VCaP (cell line): ENCODE measurements at regions not wholly inside any gene's neighbourhood (a gene's known extent, or its start where the extent isn't known, plus 50 kb on each side); places are given as distances from the start of the nearest gene placed in this dataset.

ENCODE experiments used
- H3K27ac ChIP-seq: fragments of 450-650 bp; 2 replicates; pipeline ENCODE4 v1.5.1; 2017
- TF ChIP-seq, protein P1 (sequence below): fragments of 450-650 bp; conservative IDR thresholded peaks from 2 replicates; pipeline ENCODE4 v1.5.1; 2017; ENCODE audit warnings: mild to moderate bottlenecking, moderate library complexity

DNA sequence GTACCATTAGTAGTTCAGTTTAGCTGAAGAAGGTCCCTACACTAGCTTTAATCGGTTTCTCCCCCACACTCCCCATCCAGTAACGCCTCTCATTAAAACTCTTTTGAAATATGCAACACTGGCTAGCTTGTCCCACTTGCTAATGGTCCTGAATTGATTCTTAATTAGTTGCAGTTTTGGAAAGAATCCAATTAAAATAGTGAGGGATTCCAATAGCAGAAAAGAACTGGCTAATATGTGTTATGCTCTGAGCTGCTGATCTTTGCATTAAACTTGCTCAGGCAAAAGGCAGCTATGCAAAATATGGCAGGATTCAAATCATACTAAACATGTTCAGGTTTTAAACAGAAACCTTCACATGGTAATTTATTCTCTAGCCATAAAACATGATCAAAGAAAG, 252.5 kb upstream of the HNRNPA3 start:
- no peak overlapping the region for H3K27ac ChIP-seq
- TF ChIP-seq, protein P1, sequence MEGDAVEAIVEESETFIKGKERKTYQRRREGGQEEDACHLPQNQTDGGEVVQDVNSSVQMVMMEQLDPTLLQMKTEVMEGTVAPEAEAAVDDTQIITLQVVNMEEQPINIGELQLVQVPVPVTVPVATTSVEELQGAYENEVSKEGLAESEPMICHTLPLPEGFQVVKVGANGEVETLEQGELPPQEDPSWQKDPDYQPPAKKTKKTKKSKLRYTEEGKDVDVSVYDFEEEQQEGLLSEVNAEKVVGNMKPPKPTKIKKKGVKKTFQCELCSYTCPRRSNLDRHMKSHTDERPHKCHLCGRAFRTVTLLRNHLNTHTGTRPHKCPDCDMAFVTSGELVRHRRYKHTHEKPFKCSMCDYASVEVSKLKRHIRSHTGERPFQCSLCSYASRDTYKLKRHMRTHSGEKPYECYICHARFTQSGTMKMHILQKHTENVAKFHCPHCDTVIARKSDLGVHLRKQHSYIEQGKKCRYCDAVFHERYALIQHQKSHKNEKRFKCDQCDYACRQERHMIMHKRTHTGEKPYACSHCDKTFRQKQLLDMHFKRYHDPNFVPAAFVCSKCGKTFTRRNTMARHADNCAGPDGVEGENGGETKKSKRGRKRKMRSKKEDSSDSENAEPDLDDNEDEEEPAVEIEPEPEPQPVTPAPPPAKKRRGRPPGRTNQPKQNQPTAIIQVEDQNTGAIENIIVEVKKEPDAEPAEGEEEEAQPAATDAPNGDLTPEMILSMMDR, result no peak

DNA sequence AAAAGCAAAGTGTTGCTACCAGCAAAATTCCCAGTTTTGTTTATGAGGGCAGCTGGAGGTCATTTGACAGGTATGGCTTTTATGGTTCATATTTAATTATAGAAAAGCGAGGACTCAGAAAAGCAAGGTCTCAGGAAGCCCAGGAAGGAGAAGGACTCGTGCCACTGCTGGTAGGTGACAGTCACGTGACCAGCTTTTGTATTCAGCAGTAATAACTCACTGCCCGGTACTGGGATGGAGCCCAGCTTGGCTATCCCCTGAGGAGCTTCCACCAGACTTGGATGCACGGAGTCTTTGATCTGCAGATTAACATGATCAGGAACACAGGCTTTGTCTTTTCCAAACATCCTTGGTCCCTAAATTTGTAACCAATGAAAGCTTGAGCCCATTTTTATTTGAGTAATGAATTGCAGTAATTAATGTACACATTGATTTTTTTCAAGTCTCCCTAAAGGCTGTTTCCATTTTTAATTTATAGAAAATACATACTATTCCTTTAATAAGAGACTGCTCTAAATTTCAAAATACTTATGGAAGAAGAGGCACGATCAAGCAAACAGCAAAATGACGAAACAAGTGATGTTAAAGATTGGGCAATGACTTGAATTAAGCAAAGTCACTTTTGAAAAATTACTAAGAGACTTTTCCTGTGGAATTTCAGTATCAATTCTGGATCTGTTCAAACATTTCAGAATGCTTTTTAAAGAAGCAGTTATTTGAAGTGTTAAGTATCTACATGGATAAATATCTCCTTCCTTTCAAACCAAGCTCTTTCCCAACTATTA, 251.7 kb upstream of the HNRNPA3 start:
- H3K27ac ChIP-seq, result no peak overlapping the region
- TF ChIP-seq, protein P1, result no peak

DNA sequence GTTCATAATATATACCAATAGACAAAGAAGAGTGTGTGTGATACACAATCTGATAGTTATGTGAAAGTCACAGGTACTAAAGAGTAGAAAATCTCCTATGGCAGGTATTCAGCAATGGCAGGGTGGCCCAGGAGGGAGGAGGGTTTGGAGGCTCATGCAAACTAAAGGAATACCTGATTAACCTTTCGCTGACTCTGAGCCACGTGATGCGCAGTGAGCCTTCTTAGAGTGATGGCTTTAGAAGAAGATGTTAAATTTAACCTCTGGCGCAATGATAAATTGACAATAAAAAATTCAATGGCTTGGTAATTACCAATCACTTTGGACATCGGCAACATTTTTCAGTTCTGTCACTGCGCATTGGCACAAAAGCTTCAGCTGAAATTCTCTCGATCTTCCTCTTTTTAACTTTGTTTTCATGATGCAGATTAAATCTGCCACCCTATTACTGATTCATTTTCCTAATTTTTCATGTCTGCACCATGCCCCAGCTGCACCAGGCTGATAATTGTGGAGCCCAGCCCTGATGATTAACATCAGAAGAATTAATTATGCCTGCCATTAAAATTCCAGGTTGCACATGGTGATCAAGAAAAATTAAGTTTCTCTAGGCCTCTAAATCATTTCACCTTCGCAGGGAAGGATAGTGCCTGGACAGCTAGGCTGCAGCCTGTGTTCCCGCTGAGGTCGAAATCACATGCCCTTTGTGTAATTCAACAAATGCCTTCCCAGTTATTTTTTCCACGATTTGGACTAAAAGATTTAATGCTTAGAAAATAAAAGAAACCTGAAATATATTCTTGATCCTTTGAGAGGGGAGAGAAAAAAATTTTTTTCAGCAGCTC, 250.6 kb upstream of the HNRNPA3 start:
- TF ChIP-seq, protein P1, result no peak

GRCh38 chr2:176963568-176964287, 248.9 kb upstream of the HNRNPA3 start:
- no peak overlapping the region; the same call in 1 of the 2 replicates for H3K27ac ChIP-seq
- TF ChIP-seq, protein P1, result no peak

More for the DNA sequence above, 250.6 kb upstream of the HNRNPA3 start:
- no peak overlapping the region for H3K27ac ChIP-seq

GRCh38 chr2:176967911-176968450, 244.6 kb upstream of the HNRNPA3 start:
- no peak overlapping the region for H3K27ac ChIP-seq
- TF ChIP-seq, protein P1, result no peak

- TF ChIP-seq, protein P1, result no peak
- H3K27ac ChIP-seq, result no peak overlapping the region
Observed at GRCh38 chr2:176969642-176970359, 242.8 kb upstream of the HNRNPA3 start.
